ENCODE measurements at regions not wholly inside any gene's neighbourhood (a gene's known extent, or its start where the extent isn't known, plus 50 kb on each side); places are given as distances from the start of the nearest gene placed in this dataset.
"Not testable (repeated sequence)": the region's sequence is repeated elsewhere in the genome, so short reads cannot be mapped to it uniquely, and the experiment has no call there.

DNA sequence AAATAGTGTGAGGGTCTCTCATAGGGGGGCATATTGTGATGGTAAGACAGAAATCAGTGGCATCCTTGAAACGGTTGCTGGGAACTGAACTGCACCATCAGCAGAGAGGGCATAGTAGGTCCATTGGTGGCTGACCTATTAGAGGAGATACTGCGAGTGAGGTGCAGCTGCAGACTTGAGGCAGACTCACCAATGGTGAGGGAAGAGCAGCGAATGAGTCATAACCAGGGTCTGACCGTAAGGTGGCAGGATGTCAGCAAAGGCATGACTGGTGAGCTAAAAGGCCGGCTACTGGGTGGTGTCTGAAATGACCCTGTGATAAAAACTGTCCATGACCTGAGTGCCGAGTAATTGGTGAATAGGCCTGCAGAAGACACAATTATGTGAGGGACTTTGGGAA lies 86.7 kb downstream of the TNFRSF13B start:
- TF ChIP-seq SUZ12 (IDR thresholded peaks at IDR 0.05; ENCODE audit: extremely low read depth, insufficient read depth, insufficient read length); ZNF274 (IDR thresholded peaks at IDR 0.05; ENCODE audit: low read depth, low read length): not testable (repeated sequence)

All from NT2/D1 (cell line).